Breast epithelium (tissue), 4 donors: ENCODE measurements at regions not wholly inside any gene's neighbourhood (a gene's known extent, or its start where the extent isn't known, plus 50 kb on each side); places are given as distances from the start of the nearest gene placed in this dataset.

Experiments used
- DNase-seq, 2 donors: peaks; one replicate each; pipeline ENCODE4 v3.0.0-alpha.2; 2019; ENCODE audit warnings: low spot score in 2 of 2
- H3K27ac ChIP-seq, 2 donors: fragments of 200-600 bp; sonication (generic) in 1 of 2; one replicate each; pipeline ENCODE4 v1.5.1; 2016 to 2019; ENCODE audit warnings: mild to moderate bottlenecking in 1 of 2
- H3K27me3 ChIP-seq, 2 donors: fragments of 200-600 bp; sonication (generic) in 1 of 2; one replicate each; pipeline versions ENCODE4 v1.5.1 to v1.6.0; 2017 to 2019; ENCODE audit warnings: control low read depth in 1 of 2, mild to moderate bottlenecking in 1 of 2
- H3K36me3 ChIP-seq: fragments of 200-600 bp; one replicate; pipeline ENCODE4 v1.5.1; 2019
- H3K4me1 ChIP-seq, 2 donors: fragments of 200-600 bp; sonication (generic); one replicate each; pipeline ENCODE4 v1.5.1; 2016 to 2019; ENCODE audit warnings: control low read depth in 1 of 2
- H3K4me3 ChIP-seq, 3 donors: fragments of 200-600 bp; sonication (generic); 1 replicate in 2 of 3; 2 replicates in 1 of 3; pipeline ENCODE4 v1.5.1; 2016 to 2019; ENCODE audit warnings: mild to moderate bottlenecking in 3 of 3, moderate library complexity in 2 of 3
- H3K9me3 ChIP-seq, 2 donors: fragments of 200-600 bp; sonication (generic) in 1 of 2; one replicate each; pipeline ENCODE4 v1.5.1; 2016 to 2019; ENCODE audit warnings: control low read depth in 1 of 2
- POLR2A ChIP-seq: fragments of 450-650 bp; IDR thresholded peaks from one replicate; pipeline ENCODE4 v1.6.1; 2016; ENCODE audit warnings: antibody characterized with exemption, mild to moderate bottlenecking, moderate library complexity
- POLR2AphosphoS5 ChIP-seq, 3 donors: sonication (generic); formaldehyde crosslinking; IDR thresholded peaks; one replicate each; pipeline ENCODE4 v1.6.1; 2017; ENCODE audit warnings: antibody characterized with exemption in 3 of 3
- intact Hi-C: fragments of 100-400 bp; cut with DNase I; formaldehyde crosslinking; loops from one replicate; pipeline ENCODE4 v1.15.1; 2023; ENCODE audit warnings: low total_unique reads
- TF ChIP-seq, protein P1 (sequence below), 3 donors: fragments of 450-650 bp; IDR thresholded peaks; one replicate each; pipeline ENCODE4 v1.5.1; 2016 to 2017; ENCODE audit warnings: antibody characterized with exemption in 3 of 3, mild to moderate bottlenecking in 3 of 3, moderate library complexity in 3 of 3

DNA sequence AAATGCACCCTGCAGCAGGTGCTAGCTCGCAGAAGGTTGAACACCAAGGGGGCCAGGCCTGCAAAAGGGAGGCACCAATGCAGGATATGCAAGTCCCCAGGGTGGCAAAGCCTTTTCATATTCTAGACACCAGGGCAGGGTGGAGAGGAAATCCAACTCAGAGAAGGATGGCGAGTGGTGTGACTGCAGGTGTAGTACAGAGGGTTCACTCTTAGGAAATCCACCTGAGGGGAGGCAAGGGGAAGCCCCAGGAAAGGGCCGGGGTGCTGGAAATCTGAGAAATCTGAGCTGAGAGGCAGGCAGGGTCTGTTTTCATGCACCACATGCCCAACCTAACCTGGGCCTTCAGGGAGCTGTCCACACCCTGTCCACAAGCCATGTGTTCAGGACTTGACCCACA lies 163.2 kb upstream of the CTTNBP2NL start:
- Histone ChIP-seq H3K4me3 (no peak overlapping the region), H3K9me3 (peaks cover 0 to 16% of the 10 kb centered on the region in 2 donors), H3K4me1 (no peaks in the 10 kb centered on the region), H3K27me3 (no peaks in the 10 kb centered on the region), H3K36me3 (no peaks in the 10 kb centered on the region), H3K27ac (no peak overlapping the region)
- no peak for DNase-seq
- intact Hi-C loops: no loop called here
- TF ChIP-seq POLR2AphosphoS5 (IDR thresholded peaks at IDR 0.05) (no peak), POLR2A (no peak)
- TF ChIP-seq, protein P1, sequence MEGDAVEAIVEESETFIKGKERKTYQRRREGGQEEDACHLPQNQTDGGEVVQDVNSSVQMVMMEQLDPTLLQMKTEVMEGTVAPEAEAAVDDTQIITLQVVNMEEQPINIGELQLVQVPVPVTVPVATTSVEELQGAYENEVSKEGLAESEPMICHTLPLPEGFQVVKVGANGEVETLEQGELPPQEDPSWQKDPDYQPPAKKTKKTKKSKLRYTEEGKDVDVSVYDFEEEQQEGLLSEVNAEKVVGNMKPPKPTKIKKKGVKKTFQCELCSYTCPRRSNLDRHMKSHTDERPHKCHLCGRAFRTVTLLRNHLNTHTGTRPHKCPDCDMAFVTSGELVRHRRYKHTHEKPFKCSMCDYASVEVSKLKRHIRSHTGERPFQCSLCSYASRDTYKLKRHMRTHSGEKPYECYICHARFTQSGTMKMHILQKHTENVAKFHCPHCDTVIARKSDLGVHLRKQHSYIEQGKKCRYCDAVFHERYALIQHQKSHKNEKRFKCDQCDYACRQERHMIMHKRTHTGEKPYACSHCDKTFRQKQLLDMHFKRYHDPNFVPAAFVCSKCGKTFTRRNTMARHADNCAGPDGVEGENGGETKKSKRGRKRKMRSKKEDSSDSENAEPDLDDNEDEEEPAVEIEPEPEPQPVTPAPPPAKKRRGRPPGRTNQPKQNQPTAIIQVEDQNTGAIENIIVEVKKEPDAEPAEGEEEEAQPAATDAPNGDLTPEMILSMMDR (IDR thresholded peaks at IDR 0.05): no peak

DNA sequence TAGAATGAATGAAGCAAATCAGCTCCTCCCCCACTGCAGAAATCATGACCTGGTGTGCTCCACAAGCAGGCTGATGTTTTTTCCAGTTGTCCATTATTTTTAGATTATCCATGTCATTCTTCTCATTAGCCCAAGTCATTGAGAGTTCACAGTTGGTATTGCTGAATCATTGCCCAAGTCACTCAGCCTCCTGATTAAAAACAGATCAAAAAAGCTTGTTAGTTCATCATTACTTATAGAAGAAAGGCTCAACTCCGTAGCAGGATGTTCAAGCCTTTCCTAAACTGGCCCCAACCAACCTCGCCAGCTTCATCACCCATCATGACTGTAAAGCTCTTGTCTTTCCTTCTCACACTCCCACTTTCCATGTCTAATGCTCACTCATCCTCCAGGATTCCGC lies 161.3 kb upstream of the CTTNBP2NL start:
- no peak for DNase-seq
- intact Hi-C loops: no loop called here
- Histone ChIP-seq H3K27ac (no peak overlapping the region), H3K4me1 (no peaks in the 10 kb centered on the region), H3K27me3 (no peaks in the 10 kb centered on the region), H3K36me3 (no peaks in the 10 kb centered on the region), H3K4me3 (no peak overlapping the region), H3K9me3 (peaks cover 0 to under 1% of the 10 kb centered on the region in 2 donors)
- no peak for TF ChIP-seq POLR2AphosphoS5 (IDR thresholded peaks at IDR 0.05)
- TF ChIP-seq, protein P1 (IDR thresholded peaks at IDR 0.05): no peak
- TF ChIP-seq POLR2A: no peak

- no peaks in the 10 kb centered on the region for H3K9me3 ChIP-seq
- TF ChIP-seq, protein P1 (IDR thresholded peaks at IDR 0.05): no peak
- no peak for TF ChIP-seq POLR2A
- TF ChIP-seq POLR2AphosphoS5 (IDR thresholded peaks at IDR 0.05): no peak
- DNase-seq: no peak
- H3K27ac ChIP-seq: no peak overlapping the region
- no peaks in the 10 kb centered on the region for H3K36me3 ChIP-seq
- H3K4me1 ChIP-seq: no peaks in the 10 kb centered on the region
- intact Hi-C loops: no loop called here
- H3K4me3 ChIP-seq: no peak overlapping the region
- no peaks in the 10 kb centered on the region for H3K27me3 ChIP-seq
These were observed 157.9 kb upstream of the CTTNBP2NL start for GRCh38 chr1:112237983-112238545.

- H3K4me1 ChIP-seq: no peaks in the 10 kb centered on the region
- no peak overlapping the region for H3K27ac ChIP-seq
- no peak for TF ChIP-seq POLR2AphosphoS5 (IDR thresholded peaks at IDR 0.05)
- TF ChIP-seq, protein P1 (IDR thresholded peaks at IDR 0.05): no peak
- TF ChIP-seq POLR2A: no peak
- intact Hi-C loops: no loop called here
- no peaks in the 10 kb centered on the region for H3K27me3 ChIP-seq
- no peak for DNase-seq
- no peaks in the 10 kb centered on the region for H3K36me3 ChIP-seq
- H3K4me3 ChIP-seq: no peak overlapping the region
- no peaks in the 10 kb centered on the region for H3K9me3 ChIP-seq
These were observed 156.2 kb upstream of the CTTNBP2NL start for GRCh38 chr1:112239683-112240330.

DNA sequence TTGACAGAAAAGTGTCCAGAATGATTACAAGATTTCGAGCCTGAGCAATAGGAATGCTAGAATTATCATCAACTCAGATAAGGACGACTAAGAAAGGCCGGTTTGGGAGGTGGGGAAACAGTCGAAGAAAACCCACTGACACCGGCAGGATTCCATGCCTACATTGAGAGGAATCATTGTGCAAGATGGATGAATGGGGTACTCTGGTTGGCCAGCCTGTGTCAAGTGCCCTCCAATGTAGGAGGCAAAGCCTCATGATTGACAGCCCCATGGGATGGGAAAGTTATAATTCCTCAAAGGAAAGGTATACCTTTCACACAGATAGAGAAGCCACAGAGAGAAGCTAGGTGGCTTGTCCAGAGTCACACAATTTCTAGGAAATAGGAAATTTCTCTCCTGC lies 153.5 kb upstream of the CTTNBP2NL start:
- H3K4me3 ChIP-seq: no peak overlapping the region
- no peak overlapping the region for H3K27ac ChIP-seq
- no peaks in the 10 kb centered on the region for H3K36me3 ChIP-seq
- no peaks in the 10 kb centered on the region for H3K27me3 ChIP-seq
- DNase-seq: no peak
- H3K4me1 ChIP-seq: no peaks in the 10 kb centered on the region
- intact Hi-C loops: no loop called here
- TF ChIP-seq POLR2AphosphoS5 (IDR thresholded peaks at IDR 0.05) (no peak), POLR2A (no peak)
- TF ChIP-seq, protein P1 (IDR thresholded peaks at IDR 0.05): no peak
- H3K9me3 ChIP-seq: no peaks in the 10 kb centered on the region
